ENCODE measurements at regions not wholly inside any gene's neighbourhood (a gene's known extent, or its start where the extent isn't known, plus 50 kb on each side); places are given as distances from the start of the nearest gene placed in this dataset.
"Not testable (repeated sequence)": the region's sequence is repeated elsewhere in the genome, so short reads cannot be mapped to it uniquely, and the experiment has no call there.

DNA sequence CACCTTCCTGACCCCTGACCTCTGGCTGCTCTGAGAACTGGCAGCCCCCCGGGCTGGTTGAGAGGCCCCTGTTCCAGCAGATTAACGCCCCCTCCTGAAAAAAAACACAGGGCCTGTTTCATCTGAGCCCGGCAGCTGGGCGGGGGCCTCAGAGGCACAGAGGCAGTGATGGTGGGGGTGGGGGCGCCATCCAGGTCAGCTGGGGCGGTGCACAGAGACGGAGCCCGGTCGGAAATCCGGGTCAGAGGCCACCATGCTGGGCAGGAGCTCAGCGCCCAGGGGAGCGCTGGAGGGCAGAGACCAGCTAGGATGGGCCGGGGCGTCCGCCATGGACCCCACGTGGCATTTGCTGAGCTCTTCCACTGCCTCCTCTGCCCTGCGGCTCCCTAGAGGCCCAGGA lies 68.0 kb downstream of the UNCX start:
- no peak for DNase-seq (ENCODE audit: low spot score)

DNA sequence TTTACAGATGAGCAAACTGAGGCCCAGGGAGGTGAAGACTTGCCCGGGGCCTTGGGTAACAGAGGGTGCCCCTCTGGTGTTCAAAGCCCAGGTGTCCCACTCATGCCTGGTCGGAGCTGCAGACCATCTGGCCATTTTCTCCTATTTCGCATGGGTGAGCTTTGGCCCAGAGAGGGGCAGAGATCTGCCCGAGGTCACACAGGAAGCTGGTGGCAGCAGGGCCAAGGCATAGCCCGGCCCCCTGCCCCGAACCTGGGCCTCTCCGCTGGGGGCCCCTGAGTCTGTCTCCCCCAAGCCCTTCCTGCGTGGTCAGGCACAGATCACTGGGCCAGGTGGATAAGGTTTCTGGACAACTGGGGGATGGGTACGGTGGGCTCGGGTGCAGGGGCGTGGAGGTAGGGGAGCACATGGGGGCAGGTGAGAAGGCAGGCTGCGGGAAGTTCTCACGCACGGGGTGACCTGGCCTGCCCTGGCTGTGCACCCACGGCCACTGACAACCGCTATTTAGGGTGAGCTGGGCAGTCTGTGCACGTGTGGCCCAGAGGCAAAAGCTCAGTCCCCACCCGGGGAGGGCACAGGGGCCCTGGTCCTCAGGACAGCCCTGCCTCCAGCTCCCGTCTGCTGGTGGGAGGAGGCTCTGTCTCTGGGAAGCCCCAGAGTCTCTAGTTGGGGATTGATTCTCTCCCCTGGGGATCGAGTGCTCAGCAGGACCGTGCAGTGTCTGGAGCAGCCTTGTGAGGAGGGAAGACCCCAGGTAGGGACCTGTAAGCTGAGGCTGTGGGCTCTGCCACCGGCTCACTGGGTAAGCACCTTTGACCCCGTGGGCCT lies 68.6 kb downstream of the UNCX start:
- no peak for DNase-seq (ENCODE audit: low spot score)

DNA sequence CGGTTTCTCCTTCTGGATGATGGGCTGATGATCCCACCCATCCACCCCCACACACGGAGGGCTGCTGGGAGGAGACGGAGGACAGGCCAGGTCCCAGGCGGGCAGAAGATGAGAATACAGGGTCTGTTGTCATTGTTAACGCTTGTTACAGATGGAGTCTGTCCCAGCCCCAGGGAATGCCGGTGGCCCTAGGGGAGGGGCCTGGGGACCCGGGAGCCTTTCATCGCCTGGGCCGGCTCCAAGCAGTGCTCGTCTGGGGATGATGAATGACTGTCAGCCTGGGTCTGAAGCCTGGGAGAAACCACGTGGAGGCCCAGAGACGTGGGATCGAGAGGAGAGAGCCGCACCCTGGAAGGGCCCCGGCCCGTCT lies 69.2 kb downstream of the UNCX start:
- no peak for DNase-seq (ENCODE audit: low spot score)

DNA sequence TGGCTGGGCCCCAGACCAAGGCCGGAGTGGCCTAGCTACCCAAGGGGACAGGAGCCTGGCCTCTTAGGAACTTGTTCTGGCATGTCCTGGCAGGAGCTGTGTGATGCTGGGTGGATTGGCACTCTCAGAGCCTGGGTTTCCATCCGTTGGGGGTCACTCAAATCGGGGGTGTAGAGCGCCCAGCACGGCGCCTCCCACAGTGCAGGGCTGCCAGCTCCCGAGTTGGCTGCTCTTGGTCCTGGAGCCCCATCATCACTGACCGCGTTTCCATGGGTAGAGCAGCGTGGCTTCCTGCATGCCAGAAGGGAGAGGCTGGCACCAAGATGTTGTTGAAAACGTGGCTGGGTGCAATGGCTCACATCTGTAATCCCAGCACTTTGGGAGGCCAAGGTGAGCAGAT lies 70.3 kb downstream of the UNCX start:
- DNase-seq (ENCODE audit: low spot score), result no peak

DNA sequence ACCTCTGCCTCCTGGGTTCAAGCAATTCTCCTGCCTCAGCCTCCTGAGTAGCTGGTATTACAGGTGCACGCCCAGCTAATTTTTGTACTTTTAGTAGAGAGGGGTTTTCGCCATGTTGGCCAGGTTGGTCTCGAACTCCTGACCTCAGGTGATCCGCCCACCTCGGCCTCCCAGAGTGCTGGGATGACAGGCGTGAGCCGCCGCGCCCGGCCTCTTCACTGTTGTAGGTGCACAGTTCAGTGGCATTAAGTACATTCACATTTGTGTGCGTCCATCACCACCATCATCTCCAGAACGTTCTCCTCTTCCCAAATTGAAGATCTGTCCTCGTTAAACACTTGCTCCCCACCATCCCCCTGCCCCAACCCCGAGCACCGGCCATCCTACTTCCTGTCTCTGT lies 71.3 kb downstream of the UNCX start:
- not testable (repeated sequence) for DNase-seq (ENCODE audit: low spot score)

DNA sequence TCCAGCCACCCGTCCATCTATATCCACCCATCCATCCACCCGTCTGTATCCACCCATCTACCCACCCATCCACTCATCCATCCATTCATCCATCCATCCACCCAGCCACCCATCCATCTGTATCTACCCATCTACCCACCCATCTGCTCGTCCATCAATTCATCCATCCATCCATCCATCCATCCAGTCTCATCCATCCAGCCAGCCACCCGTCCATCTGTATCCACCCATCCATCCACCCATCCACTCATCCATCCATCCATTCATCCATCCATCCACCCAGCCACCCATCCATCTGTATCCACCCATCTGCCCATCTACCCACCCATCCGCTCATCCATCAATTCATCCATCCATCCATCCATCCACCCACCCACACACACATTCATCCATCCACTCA lies 73.2 kb downstream of the UNCX start:
- DNase-seq (ENCODE audit: low spot score), result no peak

DNA sequence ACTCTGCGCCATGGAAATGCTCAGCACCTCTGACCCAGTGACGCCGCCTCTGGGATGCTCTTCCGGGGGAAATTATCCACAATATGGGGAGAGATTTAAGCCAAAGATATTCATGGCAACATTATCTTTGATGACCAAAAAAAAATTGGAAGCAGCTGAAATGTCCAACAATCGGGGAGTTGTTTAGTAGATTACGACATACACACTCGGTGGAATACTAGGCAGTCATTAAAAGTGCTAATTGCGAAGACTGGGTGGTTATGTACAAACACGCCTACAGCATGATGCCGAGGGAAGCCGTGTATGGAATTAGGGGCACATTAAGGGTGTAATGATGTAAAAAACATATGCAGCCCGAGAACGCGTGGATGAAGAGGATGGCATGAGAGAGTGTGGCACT lies 75.2 kb downstream of the UNCX start:
- no peak for DNase-seq (ENCODE audit: low spot score)

DNA sequence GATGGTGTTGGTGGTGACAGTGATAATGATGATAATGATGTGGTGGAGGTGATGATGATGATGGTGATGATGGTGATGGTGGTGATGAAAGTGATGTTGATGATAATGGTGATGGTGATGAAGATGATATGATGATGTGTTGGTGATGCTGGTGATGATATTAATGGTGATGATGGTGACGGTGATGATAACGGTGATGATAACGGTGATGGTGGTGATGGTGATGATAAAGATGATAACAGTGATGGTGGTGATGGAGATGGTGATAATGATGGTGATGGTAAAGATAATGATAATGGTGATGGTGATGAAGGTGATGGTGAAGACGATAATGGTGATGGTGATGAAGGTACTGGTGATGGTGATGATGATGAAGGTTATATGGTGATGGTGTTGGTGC lies 76.6 kb downstream of the UNCX start:
- DNase-seq (ENCODE audit: low spot score), result no peak

DNA sequence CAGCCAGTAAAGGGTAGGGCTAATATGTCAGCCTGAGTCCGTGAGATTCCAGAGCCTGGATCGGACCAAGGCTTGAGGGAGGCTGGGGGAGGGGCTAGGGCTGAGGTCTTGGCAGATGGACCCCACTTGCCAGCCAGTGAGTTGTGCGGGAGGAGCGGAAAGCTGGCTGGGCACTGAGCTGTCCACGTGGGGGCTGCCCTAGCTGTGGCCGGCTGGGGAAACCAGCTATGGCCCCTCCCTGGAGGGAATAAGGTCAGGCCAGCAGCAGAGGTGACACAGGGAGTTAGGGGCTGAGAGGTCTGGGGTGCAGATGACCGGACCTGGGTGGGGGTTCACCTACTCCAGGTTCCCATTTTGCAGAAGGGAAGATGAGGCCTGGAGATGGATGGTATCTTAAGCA lies 77.3 kb downstream of the UNCX start:
- DNase-seq (ENCODE audit: low spot score), result no peak

DNA sequence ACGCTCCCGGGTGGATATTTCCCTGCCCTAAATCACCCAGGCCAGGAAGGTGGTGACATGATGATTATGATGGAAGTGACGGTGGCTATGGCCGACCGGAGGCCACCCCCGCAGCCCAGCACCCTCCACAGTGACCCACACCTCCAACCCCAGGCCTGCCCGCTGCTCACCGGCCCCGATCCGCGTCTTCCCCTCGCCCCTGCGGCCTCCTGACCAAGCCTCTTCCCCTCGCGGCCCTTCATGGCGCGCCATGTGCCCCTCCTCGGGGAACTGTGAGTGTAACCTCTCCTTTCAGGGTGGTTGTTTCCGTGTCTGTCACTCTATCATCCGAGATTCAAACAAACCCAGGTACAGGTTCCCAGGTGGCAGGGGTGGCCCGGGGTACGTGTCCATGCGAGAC lies 78.3 kb downstream of the UNCX start:
- no peak for DNase-seq (ENCODE audit: low spot score)

DNA sequence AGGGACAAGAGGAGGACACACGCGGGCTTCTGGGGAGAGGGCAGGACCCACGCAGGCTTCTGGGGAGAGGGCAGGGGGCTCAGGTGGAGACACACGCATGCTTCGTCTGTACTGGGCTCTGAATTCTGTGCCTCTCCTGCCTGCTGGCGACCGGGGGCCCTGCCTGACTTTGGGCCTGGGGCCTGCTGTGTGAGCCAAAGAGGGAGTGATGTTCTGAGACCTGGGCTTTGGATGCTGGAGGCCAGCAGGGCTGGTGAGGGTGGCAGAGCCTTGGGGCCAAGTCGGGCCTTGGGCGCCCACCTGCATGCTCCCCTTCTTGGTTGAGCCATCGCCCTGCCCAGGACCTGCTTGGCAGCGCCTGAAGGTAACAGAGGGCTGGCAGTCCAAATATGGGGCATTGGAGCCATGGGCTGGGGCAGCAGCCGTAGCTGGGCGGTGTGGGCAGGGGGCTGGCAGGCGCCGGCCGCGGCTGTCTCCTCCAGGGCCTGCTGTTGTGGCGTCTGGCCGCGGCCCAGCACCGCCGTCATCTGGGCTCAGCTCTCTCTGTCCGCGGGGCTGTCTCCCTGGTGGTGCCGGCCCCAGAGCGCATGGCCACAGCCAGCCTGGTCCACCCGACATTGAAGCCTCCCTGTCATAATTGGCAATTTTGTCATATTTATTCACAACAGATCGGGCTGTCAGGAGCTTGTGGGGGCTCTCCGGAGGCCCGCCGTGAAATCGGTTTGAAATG lies 78.9 kb downstream of the UNCX start:
- DNase-seq (ENCODE audit: low spot score), result no peak

DNA sequence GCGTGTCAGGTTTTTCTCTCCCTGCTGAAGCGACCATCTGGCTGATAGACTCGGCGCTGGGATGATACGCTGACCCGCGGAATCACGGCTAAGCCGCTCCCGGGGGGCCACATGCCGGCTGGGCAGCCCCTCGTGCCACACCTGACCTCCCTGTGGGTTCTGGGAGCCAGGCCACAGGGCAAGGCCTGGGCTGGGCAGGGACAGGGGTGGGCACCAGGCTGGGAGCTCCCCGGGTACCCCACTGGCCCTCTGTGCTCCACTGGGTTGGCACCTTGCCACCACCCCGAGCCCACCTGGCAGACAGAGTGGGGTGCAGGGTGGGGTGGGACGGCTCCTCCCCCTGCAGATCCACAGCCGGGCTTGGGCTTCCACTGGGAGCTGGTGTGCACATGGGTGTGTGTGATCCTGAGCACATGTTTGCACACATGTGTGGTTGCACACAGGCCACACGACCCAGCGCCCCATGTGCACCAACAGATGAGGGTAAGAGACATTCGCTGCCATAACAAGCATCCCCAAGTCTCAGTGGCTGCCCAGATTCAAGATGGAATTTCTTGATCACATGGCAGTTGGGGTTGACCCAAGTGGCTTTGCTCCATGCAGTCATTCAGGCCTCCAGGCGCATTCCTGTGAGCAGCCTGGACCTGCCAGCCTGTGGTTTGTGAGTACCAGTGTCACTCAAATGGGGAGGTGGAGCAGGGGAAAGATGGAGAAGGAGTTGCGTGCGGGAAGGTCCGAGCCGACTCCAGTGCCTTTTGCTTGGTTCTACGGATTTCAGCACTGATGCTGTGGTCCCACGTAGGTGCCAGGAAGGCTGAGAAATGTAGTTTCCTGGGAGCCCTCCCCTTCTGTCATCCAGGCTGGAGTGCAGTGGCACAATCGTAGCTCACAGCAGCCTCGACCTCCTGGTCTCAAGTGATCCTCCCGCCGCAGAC lies 79.7 kb downstream of the UNCX start:
- no peak for DNase-seq (ENCODE audit: low spot score)

DNA sequence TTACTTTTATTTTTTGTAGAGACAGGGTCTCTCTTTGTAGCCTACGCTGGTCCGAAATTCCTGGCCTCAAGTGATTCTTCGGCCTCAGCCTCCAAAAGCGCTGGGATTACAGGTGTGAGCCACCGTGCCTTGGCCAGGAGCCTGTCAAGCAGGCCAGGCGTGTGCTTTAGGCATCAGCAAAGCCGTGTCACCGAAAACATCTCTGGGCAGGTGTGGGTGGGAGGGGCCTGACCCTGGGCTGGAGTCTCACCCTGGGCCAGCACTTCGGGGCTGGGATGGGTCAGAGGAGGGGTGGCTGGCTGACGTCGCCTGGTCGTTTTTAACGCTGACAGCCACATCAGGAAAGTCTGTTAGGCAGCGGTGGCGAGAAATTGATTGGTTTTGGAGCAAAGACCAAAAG lies 80.9 kb downstream of the UNCX start:
- DNase-seq (ENCODE audit: low spot score), result no peak

DNA sequence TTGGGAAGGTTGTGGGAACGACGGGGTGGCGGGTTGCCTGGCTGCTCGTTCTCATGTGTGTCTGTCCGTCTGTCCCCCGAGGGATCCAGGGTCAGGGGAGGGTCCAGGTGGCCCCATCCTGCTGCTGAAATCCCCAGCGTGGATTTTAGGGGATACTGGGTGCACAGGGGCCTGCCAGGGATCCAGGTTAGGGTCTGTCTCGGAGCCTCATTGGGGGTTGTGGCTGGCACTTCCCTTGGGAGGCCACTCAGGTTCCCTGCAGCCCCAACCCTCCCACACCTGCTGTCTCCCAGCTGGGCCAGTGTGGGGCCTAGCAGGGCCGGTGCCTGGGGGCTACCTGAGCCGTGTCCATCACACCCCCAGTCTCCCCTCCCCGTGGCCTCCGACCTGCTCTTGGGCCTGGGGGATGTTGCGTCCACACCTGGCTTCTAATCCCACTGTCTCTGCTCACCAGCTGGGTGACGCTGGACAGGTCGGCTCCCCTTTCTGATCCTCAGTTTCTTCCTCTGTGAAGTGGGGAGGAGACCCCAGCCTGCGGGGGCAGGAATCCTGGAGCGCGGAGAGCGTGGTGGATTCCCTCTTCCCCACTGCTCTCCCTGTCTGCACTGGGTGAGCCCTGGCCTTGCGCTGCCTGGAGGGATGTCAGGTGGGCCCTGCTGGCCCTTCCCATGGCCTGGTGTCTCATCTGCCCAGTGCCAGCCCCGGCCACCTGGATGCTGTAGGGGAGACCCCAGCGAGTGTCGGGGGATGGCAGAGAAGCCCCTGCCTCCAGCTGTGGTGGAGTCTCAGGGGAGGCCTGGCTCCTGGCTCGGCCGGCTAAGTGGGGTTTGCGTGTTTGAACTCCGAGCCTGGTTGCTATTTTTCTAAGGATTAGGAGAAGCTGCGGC lies 81.6 kb downstream of the UNCX start:
- no peak for DNase-seq (ENCODE audit: low spot score)

DNA sequence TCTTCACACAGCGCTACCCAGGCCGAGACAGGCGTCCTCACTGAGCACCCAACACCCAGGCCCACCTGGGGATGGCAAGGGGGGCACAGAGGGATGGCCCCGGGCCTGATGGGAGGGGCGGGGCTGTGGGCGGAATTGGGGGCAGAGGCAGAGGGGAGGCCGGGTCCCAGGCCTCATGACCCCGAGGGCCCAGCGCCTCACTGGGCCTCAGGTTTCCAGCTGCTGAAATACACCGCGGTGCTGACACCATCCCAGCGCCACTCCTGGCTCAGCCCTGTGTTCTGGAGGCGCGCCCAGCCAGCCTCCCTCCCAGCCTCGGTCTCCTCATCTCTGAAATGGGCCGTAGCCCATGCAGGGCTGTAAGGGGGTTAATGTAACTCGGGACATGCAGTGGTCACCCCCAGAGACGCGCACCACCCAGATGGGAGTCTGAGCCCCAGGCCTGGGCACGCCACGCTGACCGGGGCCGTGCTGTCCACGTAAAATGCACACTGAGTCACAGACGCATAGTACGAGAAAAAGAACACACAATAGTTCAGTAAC lies 82.3 kb downstream of the UNCX start:
- no peak for DNase-seq (ENCODE audit: low spot score)

DNA sequence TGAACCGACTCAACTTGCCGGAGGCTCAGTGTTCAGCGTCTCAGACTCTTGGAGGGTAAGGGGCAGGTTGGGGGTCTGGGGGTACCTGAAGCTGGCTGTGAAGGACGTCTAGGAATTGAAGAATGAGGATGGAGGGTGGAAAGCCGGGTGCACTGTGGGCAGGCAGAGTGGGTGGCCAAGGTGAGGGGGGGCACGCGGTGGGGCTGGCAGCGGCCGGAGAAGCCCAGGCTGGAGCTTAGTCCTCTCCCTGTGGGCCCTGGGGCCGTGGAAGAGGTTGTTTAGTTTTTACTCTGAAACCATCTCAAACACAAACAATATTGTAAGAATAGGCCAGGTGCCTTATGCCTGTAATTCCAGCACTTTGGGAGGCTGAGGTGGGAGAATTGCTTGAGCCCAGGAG lies 83.4 kb downstream of the UNCX start:
- no peak for DNase-seq (ENCODE audit: low spot score)

DNA sequence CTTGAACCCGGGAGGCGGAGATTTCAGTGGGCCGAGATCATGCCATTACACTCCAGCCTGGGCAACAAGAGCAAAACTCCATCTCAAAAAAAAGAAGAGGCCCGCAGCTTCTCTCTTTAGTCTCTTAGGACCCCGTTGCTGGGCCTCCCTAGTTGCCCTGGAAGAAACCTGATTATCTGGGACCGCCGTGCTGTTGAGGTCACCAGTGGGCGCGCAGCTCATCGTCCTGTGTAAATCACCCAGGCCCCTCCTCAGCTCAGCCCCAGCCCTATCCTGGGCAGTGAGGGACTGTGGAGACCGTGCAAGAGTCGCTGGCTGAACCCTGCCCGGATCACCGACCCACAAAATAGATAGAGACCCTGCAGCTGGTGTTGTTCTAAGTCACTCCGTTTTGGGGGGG lies 85.0 kb downstream of the UNCX start:
- DNase-seq (ENCODE audit: low spot score), result no peak

DNA sequence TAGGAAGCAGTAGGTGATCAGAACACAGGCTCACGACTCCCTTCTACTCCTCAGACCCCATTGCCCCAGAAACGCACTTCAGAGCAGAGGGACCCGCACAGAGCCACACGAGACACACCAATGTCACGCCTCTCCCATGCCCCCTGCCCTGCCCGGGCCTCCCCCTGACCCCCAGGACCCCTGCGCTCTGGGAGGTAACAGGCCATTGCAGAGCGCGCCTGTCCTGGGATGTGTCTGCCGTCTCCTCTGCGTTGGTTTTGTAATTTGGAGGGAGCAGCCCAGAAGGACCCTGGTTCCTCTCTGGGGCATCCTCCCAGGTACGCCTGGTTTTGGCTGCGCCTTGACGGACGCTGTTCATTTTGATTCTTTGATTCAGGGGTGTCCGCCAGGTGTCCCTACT lies 85.4 kb downstream of the UNCX start:
- no peak for DNase-seq (ENCODE audit: low spot score)

DNA sequence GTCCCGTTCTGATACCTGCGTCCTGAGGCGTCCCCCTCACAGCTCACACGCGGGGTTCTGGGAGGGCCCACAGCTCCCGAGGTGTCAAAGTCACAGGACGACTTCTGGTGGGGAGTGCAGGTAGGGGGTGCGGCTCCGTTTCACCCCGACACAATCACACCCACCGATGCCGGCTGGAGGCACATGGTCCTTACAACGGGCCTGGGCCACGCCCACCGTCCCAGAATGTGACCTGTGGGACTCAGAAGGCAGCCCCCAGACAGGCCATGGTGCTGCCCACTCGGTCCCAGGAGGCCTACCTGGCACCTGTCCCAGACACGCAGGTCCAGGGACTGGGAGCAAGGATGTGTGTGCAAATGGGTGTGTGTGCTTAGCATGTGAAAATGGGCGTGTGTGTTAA lies 86.0 kb downstream of the UNCX start:
- DNase-seq (ENCODE audit: low spot score), result no peak

DNA sequence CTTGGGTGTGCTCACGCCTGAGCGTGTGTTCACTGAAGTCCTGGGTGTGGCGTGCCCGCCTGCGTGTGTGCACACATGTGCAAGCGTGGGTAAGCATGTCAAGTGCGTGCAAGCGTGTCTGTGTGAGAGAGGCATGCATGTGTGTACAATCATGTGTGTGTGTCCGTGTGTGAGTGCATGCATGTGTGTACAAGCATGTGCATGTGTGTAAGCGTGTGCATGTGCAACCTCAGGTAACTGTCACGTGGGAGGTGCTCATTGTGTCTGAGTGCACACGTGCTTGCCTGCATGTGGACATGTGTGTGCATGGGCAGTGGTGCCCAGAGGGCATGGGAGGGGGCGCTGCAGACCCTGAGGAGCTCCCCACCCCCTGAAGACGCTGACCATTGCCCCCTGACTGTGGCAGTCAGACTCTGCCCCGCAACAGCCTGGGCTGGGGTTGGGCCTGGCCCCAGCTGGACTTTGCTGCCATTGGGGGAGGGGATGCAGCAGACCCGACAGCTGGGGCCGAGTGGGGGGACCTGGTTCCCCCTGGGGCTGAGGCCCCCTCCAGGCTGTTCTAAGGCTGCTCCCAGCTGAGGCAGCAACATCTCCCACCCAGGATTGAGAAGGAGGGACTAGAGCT lies 88.1 kb downstream of the UNCX start:
- DNase-seq (ENCODE audit: low spot score), result no peak
